ENCODE measurements at regions not wholly inside any gene's neighbourhood (a gene's known extent, or its start where the extent isn't known, plus 50 kb on each side); places are given as distances from the start of the nearest gene placed in this dataset.
"Not testable (repeated sequence)": the region's sequence is repeated elsewhere in the genome, so short reads cannot be mapped to it uniquely, and the experiment has no call there.

DNA sequence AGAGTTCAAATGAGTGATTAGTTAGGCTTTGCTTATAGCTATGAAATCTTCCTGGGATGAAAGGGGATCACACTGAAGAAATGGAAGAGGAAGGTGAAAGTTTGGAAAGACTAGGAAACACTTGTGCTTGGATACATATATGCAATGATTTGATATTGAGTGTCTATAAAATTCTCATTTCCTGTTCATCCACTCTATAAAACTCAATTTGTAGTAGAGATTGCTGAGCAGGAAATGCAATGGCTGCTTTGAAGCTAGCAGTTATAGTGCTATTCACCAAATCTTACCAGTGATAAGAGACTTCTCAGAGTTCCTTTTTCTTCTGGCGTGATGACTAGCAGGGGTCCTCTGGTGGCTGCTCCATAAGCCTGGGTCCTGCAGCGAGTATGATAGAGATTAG, 128.1 kb upstream of the HPF1 start:
- DNase-seq = no peak

GRCh38 chr4:169881769-169882168, 124.0 kb upstream of the HPF1 start:
- no peak for DNase-seq

- no peak for DNase-seq
These were observed 112.8 kb upstream of the HPF1 start for GRCh38 chr4:169870507-169870906.

- no peak for DNase-seq
These were observed 111.7 kb upstream of the HPF1 start for GRCh38 chr4:169869490-169869889.

DNA sequence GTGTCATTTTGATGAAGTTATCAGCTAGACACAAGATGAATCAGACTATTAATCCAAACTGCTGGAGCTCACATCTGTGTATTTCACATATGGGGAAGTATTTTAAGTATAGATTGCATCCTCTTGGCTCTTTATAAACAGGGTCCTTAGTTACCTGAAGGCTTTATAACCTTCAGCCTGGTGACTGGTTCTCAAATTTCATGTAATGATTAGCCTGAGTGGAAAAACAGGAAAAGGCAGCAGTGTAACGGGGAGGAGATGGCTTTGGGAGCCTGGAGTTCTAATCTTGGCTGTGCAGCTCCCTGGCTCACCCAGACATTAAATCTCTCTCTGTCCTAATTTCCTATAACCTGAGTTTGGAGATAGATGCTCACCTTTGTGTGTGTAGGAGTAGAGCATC, 103.8 kb upstream of the HPF1 start:
- no peak for DNase-seq

DNA sequence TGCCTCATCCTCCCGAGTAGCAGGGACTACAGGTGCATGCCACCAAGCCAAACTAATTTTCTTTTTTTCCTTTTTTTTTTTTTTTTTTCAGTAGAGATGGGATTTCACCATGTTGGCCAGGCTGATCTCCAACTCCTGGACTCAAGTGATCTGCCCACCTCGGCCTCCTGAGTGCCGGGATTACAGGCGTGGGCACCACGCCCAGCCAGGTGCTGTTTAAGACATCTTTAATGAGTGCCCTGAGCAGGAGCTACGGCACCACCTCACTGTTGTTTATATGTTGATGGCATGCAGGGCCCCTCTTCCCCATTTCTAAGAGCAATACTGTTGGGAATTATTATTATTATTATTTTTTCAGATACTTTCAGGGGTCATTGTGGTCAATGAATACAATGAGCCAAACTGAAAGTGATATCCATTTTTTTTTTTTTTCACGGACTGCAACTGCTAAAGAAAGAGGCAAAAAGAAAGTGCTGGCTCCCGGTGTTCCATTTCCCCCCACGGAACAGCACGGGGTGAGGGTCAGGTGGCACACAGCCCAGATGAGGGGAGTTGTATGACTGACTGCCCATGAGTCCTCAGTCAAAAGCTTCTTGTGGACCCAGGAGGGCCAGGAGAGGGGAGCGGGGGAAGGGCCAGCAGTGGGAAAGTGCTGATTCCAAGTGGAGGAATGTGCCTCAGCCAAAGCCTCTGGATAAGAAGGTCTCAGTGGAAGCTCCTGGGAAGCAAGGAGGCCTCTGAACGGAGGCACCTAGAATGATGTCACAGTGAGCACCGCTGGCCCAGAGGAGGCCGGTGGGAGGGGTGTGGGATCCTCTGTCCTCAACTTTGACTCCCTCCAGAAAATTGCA, 101.8 kb upstream of the HPF1 start:
- no peak for DNase-seq

GRCh38 chr4:169854090-169854489, 96.3 kb upstream of the HPF1 start:
- no peak for DNase-seq

- no peak for DNase-seq
These were observed 94.7 kb upstream of the HPF1 start for GRCh38 chr4:169852481-169852880.

DNA sequence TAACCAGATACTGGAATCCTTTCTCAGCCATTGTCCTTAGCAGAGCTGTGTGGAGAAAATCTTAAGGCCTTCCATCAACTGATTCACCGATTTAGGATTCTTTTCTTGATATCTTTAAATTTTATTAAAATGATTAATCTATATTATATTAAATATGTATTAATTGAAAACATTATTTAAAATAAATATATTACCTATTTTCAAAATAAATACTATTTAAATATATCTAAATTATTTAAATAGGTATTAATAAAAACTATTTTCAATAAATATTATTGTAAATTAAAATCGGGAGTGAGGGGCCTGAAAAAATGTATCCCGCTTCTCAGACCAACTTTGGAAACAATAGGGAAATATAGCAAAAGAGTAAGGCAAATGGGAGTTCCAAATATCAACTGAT, 94.0 kb upstream of the HPF1 start:
- DNase-seq = no peak

DNA sequence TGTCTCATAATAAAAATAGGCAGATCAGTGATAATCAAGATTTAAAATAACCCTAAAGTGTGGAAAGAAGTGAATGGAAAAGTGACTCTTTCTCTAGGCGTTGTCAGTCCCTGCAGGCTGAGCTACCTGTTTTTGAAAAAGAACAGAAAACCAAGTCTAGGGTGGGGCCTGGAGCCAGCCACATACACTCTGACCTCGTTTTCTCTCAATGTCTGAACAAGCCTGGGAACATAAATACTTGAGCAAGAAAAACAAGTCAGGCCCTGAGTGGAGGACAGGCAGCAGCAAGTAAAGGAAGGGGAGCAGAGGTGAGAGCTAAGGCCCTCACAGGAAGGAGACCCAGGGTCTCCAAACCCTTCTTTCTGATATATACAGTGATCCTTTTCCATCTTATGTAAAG, 91.7 kb upstream of the HPF1 start:
- DNase-seq = no peak

DNA sequence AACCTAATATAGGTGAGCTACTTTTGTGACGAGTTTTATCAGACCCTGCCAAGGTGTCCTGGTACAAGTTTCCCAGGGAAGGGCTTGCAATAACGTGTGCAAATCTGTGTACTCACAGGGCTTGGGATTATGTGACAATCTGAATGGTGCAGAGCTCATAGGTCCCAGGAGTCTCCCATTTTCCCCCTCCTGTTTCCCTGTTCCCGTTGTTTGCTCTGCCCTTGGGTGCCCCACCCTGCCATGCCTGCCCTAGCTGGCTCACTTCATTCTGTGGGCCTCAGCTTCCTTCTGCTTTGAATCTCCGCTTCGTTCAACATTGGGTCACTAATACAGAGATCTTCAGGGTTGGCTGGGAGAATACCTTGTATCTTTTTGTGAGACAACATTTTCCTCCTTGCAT, 90.3 kb upstream of the HPF1 start:
- DNase-seq = no peak

DNA sequence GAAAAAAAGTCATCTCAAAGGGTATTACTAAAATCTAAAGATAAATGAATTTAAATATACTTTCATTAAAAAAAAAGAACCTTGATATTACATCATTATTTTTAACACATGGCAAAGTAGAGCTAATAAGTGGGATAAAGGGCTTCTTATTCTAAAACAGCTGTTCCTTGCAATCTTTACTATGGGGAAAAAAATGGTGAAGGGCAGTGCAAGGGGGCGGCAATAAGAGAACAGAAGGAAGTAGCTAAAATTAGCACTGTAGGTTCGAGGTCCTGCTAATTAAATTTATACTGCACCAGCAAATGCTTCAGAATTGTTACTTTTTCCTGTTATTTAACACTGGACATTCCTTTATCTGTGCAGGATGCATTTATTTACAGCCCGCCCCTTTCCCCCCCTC, 89.4 kb upstream of the HPF1 start:
- no peak for DNase-seq

DNA sequence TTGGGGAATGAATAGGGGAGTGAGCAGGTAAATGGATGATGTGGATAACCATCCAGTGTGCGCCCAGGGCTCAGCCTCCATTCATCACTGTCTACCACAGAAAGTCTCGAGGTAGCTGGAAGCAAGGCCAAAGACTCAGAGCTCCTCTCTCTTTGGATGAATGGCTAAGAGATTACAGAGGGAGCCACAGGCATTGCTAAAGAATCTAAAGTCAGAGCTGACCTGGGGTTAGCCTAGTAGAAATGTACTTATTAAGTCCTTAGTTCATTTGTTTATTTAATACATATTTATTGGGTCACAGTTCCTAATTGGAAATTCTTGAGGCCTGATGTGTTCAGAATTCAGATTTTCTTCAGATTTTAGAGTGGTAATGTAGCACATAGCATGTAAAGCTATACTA, 88.7 kb upstream of the HPF1 start:
- DNase-seq = no peak

GRCh38 chr4:169841776-169842175, 84.0 kb upstream of the HPF1 start:
- DNase-seq = no peak

- no peak for DNase-seq
These were observed 82.8 kb upstream of the HPF1 start for GRCh38 chr4:169840554-169840953.

GRCh38 chr4:169828329-169828728, 70.6 kb upstream of the HPF1 start:
- DNase-seq = not testable (repeated sequence)

- no peak for DNase-seq
These were observed 69.0 kb upstream of the HPF1 start for GRCh38 chr4:169826634-169827187.

GRCh38 chr4:169823685-169824084, 65.9 kb upstream of the HPF1 start:
- peak in 1 of 2 experiments; percentile 3 for DNase-seq

DNA sequence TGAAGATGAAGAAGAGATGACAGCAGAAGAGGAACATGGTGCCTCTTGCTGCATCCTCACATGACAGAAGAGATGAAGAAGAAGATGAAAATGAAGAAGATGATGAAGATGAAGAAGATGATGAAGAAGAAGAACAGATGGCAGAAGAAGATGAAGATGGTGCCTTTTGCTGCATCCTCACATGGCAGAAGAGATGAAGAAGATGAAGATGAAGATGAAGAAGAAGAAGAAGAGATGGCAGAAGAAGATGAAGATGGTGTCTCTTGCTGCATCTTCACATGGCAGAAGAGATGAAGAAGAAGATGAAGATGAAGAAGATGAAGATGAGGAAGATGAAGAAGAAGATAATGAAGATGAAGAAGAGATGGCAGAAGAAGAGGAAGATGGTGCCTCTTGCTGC, 63.7 kb upstream of the HPF1 start:
- DNase-seq = no peak

- no peak for DNase-seq
These were observed 60.4 kb upstream of the HPF1 start for GRCh38 chr4:169818063-169818679.

DNA sequence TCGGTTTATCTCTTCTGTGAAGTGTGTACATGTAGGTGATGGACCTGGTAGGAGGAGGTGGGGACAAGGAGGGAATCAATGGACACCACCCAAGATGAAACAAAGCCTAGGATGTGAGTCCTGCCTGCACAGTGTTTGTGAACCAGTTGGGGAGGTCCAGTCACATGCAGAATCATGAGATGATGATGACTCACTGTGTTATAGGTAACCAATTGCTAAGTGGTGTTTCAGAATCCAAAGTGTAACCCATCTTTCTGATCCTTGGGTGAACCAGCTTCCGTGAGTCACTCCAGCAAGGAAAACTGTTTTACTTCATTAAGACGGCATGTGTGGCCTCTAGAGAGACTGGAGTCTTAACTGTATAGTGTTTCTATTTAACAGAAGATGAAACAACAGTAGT, 57.9 kb upstream of the HPF1 start:
- DNase-seq = no peak

GRCh38 chr4:169811476-169811875, 53.7 kb upstream of the HPF1 start:
- no peak for DNase-seq

GRCh38 chr4:169810325-169811323, 52.9 kb upstream of the HPF1 start:
- DNase-seq = peak; percentile 61 to 66

All from AML-193 (cell line).